NCI-H2196 (cell line): ENCODE measurements at regions not wholly inside any gene's neighbourhood (a gene's known extent, or its start where the extent isn't known, plus 50 kb on each side); places are given as distances from the start of the nearest gene placed in this dataset.
"Not testable (repeated sequence)": the region's sequence is repeated elsewhere in the genome, so short reads cannot be mapped to it uniquely, and the experiment has no call there.

Source experiments
- DNase-seq: peaks from one replicate; lab custom pipeline; 2025; ENCODE audit not compliant: unreplicated experiment; lab: John Stamatoyannopoulos, UW

DNA sequence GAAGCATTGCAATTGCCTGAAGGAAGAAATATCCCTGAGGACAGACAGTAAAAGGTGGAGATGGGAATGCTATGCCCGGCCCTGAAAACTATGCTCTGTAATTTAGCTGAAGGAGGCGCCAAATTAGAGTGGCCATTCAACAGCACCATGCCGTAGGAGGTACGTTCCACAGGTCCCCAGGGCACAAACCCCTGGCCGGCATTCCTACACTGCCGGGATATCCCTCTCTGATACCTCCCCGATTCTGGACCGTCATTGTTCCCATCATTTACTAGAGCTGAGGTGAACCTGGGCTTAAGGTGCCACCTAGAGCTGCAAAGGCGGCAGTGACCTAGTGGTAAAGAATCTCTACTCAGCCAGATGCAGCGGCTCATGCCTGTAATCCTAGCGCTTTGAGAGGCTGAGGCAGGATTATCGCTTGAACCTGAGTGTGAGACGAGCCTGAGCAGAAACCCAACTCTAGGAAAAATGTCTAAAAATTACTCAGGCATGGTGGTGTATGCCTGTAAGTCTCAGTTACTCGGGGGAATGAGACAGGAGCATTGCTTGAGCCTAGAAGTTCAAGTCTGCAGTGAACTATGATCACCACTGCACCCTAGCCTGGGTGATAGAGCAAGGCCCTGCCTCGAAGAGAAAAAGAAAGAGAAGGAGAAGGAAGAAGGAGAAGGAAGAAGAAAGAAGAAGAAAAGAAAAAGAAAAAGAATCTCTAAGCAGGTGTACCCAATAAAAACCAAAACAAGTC lies 53.0 kb upstream of the TNKS2 start:
- no peak for DNase-seq

- no peak for DNase-seq
Observed at GRCh38 chr10:91743465-91743864, 54.8 kb upstream of the TNKS2 start.

GRCh38 chr10:91742229-91742628 lies 56.0 kb upstream of the TNKS2 start:
- DNase-seq, result no peak

DNA sequence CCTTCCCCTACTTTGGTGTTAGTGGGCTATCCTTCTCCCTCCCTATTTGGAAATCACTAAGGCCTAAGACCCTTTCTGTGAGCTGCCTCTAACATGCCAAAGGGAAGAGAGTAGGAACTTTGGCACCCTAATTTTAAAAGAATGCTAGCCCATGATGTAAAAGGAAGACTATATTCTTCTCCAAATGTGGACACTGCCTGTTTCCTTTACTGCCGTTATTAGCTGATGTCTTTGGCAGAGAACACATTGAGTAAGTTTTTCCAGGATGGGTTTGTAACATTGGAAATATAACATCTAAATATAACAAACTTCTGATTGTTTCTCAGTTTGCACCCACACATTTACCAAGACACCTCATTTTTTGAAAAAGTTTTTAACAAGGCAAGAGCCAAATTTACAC lies 56.9 kb upstream of the TNKS2 start:
- no peak for DNase-seq

- no peak for DNase-seq
Observed at GRCh38 chr10:91740353-91740924, 57.8 kb upstream of the TNKS2 start.

DNA sequence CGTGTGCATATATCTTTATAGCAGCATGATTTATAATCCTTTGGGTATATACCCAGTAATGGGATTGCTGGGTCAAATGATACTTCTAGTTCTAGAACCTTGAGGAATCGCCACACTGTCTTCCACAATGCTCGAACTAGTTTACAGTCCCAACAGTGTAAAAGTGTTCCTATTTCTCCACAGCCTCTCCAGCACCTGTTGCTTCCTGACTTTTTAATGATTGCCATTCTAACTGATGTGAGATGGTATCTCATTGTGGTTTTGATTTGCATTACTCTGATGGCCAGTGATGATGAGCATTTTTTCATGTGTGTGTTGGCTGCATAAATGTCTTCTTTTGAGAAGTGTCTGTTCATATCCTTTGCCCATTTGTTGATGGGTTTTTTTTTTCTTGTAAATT lies 66.0 kb upstream of the TNKS2 start:
- not testable (repeated sequence) for DNase-seq

DNA sequence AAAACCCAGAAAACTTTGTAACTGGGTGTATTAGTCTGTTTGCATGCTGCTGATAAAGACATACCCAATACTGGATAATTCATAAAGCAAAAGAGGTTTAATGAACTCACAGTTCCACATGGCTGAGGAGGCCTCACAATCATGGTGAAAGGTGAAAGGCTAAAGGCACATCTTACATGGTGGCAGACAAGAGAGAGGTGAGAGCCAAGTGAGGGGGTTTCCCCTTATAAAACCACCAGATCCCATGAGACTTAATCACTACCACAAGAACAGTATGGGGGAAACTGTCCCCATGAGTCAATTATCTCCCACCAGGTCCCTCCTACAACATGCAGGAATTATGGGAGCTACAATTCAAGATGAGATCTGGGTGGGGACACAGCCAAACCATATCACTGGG lies 68.9 kb upstream of the TNKS2 start:
- DNase-seq, result not testable (repeated sequence)

- DNase-seq, result no peak
Observed at GRCh38 chr10:91726355-91726754, 71.9 kb upstream of the TNKS2 start.

GRCh38 chr10:91724933-91725332 lies 73.3 kb upstream of the TNKS2 start:
- DNase-seq, result no peak

- no peak for DNase-seq
Observed at GRCh38 chr10:91713461-91714072, 80.7 kb upstream of the PPP1R3C start.

DNA sequence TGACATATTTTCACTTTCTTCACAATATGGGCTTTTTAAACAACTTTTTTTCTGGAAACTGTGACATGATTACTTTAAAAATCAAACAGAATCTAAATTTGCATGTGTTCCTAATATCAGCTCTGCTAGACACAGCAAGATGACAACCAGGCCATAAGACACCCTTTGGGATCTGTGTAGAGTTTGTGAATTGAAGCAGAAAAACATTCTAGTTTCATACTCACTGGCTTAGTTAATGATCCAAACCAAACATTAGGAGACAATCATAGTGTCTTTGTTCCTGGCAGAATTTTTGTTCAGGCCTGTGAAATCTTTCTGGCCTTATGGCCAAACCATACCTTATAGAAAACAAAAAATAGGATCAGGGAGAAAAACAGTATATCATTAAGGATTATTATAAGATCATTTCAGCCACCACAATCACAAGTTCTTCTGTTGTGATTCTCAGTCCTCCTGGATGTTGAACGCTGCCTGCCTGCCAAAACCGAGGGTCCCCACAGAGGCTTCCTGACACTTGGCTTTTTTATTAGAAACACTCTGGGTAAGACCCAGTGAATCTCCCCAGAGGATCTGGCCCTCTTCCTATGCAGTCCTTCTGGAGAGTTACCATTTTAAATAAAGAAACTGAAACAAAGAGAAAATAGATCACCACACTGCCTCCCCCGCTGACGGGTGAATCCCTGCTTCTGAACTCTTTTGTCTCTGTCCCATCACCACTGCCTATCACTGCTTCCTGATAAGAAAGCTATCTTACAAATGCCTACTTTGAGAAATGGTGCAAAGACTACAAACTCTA lies 79.2 kb upstream of the PPP1R3C start:
- no peak for DNase-seq

- DNase-seq, result peak; percentile 28
Observed at GRCh38 chr10:91709394-91709798, 76.5 kb upstream of the PPP1R3C start.

- no peak for DNase-seq
Observed at GRCh38 chr10:91708174-91708861, 75.4 kb upstream of the PPP1R3C start.

DNA sequence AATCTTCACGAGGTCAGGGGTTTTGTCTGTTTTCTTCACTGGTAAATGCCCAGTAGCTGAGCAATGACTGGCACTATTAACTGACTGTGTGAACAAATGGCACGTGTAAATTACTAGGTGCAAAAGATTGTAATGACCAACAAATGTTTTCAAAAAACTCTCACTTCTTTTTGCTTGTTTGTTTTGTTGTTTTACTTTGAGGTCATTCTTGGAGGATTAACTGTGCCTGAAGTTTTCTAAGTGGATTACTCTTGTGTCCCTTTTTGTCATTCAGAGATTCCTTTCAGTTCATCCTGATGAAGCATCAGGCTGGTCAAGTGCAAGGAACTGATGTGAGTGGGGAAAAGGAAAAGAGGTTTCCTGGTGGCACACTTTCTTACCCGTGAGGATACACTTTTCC lies 74.4 kb upstream of the PPP1R3C start:
- DNase-seq, result no peak

- no peak for DNase-seq
Observed at GRCh38 chr10:91705948-91706670, 73.2 kb upstream of the PPP1R3C start.

GRCh38 chr10:91702620-91703019 lies 69.7 kb upstream of the PPP1R3C start:
- DNase-seq, result no peak

DNA sequence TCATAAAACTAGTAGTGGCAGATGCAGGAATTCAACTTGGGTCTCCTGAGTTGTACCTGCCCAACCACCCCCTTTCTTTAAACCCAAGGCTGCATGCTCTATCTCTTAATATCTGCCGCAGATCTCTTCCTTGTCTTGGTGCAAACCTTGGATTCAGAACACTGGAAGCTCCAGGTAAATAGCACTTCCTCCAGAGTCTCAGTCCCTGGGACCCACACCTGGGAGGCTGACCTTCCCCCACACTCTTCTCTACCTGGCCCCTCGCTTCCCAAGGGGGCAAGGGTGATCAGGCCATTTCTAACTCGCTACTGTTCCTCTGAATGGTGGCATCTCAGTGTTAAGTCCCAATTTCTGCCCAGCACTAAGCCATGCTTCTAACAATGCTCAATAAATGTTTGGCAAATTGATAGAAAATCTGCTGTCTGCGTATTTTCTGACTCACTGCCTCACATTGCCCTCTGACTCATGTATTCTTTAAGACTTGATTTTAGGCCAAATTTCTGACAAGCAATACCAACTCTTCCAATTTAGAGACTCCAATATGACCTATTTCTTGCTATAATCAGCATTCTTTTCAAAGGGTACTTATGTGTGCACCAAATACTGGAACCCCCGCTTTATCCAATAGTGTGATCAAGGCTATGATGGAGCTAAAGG lies 68.0 kb upstream of the PPP1R3C start:
- no peak for DNase-seq

- no peak for DNase-seq
Observed at GRCh38 chr10:91700273-91700672, 67.4 kb upstream of the PPP1R3C start.

DNA sequence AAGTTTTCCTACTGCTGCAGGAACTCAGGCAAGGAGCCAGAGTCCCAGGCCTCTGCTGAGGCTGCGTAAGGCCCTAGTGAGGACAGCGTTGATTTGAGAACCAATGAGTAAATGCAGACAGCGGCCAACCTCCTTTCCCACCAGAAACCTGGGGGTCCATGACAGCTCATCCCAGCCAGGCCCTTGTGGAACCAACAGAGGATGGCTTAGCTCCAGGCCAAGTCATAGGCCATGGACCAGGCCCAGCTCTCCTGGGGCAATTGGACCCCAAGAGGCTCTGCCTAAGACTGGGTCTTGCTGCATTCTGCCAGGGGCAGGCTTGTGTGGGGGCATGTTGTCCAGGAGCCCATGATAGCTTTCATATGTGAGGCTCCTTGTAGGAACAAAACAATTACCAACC lies 65.4 kb upstream of the PPP1R3C start:
- DNase-seq, result no peak
